Stimulated activated CD4-positive, alpha-beta T cell treated with anti-CD3 and anti-CD28 coated beads, Interleukin-4, amount 100 ng/mL, for 1 hour (primary cell): ENCODE measurements at regions not wholly inside any gene's neighbourhood (a gene's known extent, or its start where the extent isn't known, plus 50 kb on each side); places are given as distances from the start of the nearest gene placed in this dataset.
"Not testable (repeated sequence)": the region's sequence is repeated elsewhere in the genome, so short reads cannot be mapped to it uniquely, and the experiment has no call there.

Source experiments
- DNase-seq: peaks from one replicate; pipeline ENCODE4 v3.0.0-alpha.2; 2020

DNA sequence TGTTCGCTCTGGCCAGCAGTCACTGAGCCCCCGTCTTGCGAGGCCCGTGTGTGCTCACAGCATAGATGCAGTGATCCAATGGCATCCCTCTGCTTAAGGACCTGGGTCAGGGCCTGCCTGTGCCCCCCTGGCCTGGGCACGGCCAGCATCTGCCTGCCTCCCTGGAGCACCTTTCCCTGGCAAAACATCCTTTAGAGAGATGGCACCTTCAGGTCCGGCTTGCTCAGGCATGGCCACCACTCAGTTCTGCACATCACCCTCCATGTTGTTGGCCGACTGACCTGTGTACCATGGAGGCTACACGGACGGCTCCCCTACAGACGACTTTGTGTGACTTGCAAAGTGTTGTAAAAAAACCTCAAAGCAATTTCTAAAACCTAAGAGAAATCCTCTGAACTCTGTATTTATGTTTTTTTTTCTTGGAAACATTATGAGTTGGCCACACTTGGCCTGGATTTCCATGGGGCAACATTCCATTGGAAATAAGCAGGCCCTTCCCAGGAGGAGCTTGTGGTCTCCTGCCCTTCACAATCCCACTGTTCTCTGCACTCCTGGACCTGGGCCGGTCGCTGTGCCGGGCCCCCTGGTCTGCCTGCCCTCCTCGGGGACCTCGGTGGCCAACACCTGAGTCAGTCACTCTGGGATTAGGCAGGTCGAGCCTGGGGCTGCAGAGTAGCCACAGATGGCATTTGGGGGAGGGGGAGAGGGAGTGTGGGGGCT lies 592.4 kb downstream of the TBC1D22A start:
- DNase-seq: no peak

DNA sequence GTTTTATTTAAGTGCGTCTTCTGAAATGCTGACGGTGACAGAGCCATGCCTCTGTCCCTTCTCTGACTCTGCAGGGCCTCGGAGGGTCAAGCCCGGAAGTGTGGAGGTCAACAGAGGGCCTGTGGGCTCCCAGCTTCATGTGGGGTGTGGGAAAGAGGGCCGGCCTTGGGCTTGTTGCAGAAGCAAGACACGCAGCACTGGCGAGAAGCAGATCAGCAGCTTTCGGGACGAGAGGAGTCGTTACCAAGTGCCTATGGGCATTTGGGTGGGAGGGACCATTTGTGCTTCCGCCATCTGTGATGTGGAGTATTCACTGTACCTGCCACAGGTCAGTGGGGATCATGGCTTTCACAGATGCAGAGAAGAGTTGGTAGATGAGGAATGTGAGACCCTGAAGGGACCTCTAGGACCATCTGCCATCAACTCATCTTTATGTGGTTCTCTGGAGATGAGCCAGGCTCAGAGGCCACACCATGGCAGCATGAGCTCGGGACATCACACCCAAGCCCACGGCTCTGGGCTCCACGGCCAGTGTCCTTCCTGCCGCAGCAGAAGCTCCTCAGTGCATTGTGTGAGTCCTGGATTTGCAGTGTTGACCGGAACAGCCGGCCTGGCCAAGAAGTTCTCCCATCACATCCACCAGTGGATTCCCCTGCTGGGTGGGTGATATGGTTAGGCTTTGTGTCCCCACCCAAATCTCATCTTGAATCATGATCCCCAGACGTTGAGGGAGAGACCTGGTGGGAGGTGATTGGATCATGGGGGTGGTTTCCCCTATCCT lies 590.7 kb downstream of the TBC1D22A start:
- DNase-seq: no peak

DNA sequence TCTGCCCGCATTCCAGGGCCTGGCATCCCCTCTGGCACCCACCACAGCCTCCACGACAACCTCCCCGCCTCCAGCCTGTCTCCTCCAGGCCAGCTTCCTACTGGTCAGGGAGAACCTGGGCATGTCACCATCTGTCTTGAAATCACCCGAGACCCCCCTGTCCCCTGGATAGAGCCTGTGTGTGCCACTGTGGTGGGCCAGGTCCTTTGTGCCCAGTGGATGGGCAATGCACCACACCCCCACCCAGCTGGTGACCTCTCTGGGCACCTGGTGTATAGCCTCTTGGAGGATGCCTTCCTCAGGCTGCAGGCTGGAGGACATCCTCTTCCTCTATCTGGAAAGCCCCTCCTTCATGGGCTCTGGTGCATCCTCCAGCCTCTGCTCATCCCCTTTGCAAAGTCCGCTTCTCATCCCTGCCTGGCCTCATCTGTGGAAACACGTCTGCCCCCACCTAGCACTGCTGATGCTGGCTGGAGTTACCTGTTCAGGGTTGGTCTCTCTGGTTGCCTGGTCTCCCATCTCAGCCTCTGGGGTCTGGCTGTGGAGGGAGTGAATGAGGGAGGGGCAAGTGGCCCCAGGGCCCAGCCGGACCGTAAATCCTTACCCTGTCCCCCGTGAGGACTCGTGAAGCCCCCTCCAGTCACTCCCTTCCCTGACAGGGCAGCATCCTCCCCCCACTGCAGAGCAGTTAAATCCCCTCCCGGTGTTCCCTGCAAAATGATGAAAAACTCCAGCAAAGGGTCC lies 589.6 kb downstream of the TBC1D22A start:
- no peak for DNase-seq

DNA sequence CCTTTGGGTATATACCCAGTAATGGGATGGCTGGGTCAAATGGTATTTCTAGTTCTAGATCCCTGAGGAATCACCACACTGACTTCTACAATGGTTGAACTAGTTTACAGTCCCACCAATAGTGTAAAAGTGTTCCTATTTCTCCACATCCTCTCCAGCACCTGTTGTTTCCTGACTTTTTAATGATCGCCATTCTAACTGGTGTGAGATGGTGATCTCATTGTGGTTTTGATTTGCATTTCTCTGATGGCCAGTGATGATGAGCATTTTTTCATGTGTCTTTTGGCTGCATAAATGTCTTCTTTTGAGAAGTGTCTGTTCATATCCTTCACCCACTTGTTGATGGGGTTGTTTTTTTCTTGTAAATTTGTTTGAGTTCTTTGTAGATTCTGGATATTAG lies 583.8 kb downstream of the TBC1D22A start:
- not testable (repeated sequence) for DNase-seq

DNA sequence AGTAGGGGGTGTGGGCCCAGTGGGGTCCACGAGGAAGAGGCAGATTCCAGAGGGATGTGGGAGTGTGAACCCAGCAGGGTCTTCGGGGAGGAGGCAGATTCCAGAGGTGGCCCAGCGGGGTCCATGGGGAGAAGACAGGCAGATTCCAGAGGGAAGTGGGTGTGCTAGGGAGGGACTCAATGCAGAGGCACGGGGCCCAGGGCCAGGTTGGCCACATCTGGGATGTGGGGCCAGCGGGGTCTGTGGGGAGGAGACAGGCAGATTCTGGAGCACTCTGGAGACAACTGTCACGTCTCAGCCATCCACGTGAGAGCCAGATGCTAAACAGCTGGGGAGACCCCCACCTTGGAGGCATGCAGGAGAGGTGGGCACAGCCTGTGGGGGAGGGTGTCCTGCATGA lies 582.6 kb downstream of the TBC1D22A start:
- no peak for DNase-seq

DNA sequence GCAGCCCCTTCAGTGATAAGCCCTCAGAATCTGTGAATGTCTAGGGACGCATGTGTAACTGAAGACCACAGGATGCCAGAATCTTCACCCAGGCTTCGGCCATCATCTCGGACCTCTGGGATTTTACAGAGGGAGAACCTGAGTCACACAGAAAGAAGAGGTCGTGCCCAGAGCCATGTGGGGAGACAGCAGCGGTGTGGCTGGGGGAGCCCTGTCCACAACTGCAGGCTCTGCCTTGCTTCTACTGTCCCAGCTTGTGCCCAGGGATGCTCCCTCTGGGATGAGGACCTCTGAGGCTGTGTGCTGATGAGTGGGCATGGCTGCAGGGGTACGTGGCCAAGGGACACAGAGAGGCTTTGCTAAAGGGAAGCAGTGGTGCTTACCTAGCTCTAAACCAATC lies 582.0 kb downstream of the TBC1D22A start:
- no peak for DNase-seq

DNA sequence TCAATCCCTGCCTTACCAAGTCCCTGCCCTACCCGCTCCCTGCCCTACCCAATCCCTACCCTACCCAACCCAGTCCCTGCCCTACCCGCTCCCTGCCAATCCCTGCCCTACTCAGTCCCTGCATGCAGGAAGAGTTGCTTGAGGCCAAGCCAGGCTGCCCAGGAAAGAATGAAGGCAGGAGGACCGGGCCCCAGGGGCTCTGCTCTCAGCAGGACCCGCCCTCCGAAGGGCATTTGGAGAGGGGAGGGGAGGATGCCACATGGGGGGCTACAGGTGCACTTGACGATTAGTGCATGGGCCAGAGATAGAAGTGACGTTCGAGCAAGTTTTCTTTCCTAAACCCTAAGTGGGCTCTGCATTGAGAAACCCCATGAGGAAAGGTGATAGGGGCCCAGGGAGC lies 581.2 kb downstream of the TBC1D22A start:
- DNase-seq: no peak

DNA sequence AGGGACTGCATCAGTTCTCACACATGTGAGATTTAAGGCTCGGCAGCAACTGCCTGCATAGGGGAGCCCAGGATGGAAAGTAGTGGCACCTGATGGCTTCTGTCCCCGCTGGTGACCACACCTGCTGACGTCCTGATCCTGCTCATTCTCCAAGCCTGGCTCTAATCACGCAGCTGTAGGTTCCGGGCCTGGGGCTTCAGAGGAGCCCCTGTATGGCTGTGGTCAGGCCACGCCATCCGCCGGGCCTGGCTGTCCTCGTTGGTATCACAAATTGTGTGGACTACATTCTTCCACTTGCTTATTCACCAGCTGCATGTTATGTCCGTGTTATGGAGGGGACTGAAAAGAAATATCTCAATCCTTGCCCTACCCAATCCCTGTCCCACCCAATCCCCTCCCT lies 580.0 kb downstream of the TBC1D22A start:
- DNase-seq: no peak

DNA sequence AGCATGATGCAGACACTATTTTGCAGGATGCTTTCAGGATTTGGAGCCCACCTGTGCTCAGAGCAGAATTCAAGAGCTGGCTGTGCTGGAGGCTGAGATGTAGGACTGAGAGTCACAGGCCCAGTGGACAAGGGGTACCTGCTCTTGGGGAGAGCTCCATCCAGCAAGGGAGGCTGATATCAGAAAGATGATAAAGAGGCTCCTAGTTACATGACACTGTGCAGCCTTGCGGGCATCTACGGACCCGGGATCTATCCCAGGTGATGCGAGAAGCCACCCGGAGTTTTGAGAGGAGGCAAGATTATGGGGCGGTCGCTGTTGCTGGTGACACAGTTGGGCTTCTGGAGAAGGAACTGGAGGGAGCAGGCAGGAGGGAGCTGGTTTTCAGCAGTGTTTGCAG lies 579.0 kb downstream of the TBC1D22A start:
- DNase-seq: no peak

DNA sequence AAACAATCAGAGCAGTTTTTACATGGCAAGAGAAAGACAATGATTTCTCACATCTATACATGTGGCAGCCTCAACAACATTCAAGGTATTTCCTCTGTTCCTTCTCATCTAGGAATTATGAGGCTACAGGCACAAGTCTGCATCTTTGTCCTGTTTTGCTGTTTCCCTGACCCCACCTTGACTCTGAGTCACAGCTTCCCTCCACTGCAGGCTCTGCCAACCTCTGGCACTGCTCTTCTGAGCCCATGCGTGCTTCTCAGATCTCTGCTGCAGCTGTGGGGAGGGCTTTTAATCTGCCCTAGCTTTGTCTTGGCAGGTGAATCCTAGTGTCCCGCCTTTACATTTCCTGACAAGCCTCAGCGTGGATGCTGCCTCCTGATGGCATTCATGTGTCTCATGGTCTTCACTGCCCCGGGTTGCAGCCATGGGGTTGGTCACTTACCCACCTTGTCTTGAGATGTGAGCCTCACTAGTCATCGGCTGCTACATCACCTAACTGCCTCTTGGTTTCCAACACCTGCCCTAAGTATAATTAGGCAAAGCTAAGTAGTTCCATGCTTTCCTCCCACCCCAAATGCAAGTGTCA lies 578.5 kb downstream of the TBC1D22A start:
- no peak for DNase-seq

DNA sequence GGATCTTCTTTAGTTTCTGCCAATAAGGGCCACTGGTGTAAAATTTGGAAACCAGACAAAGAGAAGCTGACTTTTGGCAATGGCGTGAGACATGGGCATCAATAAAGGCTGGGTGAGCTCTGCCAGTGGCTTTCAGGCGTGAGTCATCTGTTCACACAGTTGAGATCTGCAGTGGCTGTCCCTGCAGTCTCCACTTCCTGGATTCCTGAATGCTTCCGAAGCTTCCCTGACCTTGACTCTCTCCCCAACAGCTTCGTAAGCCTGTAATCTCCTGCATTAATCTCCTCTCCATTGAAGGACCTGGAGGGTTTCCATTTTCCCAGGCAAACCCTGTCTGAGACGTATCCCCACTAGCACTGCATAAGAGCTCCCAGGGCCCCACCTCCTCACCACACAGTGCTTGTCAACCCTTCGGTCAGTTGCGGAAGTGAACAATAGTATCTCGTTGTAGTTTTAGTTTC lies 574.7 kb downstream of the TBC1D22A start:
- no peak for DNase-seq

DNA sequence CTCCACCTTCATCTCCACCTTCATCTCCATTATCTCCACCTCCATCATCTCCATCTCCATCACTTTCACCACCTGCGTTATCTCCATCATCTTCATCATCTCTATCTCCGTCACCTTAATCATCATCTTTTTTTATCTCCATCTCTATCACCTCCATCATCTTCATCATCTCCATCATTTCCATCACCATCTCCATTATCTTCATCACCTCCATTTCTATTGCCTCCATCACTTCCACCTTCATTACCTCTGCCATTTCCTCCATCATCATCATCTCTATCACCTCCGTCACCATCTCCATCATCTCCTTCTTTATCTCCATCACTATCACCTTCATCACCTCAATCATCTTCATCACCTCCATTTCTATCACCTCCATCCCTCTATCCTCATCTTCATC lies 573.5 kb downstream of the TBC1D22A start:
- no peak for DNase-seq

DNA sequence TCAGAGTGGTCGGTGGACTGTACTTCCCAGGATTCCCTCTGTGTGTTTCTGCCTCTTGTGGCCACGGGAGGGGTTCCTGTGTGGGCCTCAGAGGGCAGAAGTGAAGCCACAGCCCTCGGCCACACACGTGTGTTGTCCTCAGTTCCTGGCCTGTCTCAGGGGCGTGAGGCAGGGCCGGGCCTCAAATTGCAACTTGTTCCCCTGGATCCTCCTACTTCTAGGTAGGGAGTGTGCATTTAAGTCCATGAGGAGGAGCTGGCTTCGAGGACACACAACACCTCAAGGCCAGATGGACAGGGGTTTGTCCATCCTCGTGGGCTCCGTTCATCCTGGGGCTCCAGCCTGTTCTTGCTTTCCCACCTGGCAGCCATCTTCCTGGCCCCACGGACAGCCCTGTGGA lies 573.0 kb downstream of the TBC1D22A start:
- DNase-seq: no peak

DNA sequence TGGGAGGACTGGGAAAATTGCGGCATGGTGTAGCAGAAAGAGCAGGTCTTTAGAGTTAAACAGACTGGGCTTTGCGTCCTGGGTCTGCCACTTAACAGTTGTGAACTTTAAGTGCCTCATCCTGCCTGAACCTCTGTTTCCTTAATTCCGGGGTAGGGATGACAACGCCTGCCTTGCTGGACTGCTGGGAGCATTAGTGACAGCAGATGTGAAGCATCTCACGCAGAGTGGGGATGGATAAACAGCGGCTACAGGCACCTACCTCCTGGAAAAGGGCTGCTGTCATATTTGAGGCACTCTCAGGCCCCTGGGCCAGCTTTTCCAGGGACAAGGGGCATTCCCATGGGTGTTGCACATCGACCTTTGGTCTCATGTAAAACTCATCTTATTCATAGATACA lies 572.2 kb downstream of the TBC1D22A start:
- DNase-seq: no peak

DNA sequence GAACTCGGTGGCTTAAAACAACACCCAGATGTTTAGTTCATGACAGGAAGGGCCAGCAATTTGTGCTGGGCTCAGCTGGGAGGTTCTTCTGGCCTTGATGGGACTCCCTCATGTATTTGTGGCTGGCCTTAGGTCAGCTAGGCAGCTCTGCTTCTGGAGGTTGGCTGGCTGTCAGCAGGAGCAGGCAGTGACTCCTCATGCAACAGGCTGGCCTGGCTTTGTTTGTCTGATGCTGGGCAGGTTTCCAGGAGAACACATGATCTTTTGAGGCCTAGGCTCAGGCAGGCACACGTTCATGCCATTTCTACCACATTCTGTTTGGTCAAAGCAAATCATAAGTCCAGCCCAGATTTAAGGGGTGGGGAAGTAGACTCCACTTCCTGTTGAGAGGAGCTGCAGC lies 571.2 kb downstream of the TBC1D22A start:
- no peak for DNase-seq

DNA sequence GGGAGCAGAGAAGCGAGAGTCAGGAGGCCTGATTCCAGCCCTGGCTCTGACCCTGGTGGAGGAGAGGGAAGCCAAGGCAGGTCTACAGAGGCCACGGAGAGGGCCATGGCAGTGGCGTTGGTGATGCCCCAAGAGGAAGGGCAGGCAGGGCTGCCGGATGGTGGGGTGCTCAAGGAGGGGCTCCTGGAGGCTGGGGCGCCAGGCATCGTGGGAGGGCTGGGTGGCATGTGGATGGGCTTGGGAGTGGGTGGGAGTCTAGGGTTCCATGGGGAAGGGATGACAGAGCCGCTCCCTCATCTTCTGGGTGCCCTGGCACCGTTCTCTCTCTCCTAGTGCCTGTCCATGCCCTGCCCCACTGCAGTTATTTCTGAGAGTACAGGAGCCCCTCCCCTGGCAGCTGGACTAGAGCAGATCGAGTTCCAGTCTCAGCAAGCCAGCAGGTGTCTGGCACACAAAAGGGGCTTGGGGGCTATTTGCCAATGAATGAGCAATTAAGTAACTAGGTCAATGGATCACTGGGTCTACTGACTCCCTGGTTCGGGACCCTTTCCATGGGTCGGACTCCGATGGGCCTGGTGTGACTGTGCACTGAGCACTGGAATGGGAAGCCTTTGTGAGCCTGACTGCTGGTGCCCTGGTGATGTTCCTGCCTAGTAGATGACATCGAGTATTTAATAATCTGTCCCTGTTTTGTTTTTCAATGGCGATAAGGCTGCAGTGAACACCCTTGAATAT lies 570.0 kb downstream of the TBC1D22A start:
- no peak for DNase-seq

DNA sequence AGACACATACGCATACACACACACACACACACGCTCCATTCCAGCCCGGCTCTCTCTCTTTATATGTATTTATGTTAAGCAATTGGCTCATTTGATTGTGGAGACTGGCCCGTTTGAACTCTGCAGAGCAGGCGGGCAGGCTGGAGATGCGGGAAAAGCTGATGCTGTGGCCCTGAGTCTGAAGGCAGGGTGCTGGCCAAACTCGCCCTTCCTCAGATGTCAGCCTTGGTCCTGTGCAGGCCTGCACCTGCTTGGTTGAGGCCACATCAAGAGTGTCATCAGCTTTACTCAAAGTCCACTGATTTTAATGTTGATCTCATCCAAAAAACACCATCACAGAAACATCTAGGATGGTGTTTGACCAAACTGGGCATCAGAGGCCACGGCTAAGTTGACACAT lies 569.3 kb downstream of the TBC1D22A start:
- no peak for DNase-seq

DNA sequence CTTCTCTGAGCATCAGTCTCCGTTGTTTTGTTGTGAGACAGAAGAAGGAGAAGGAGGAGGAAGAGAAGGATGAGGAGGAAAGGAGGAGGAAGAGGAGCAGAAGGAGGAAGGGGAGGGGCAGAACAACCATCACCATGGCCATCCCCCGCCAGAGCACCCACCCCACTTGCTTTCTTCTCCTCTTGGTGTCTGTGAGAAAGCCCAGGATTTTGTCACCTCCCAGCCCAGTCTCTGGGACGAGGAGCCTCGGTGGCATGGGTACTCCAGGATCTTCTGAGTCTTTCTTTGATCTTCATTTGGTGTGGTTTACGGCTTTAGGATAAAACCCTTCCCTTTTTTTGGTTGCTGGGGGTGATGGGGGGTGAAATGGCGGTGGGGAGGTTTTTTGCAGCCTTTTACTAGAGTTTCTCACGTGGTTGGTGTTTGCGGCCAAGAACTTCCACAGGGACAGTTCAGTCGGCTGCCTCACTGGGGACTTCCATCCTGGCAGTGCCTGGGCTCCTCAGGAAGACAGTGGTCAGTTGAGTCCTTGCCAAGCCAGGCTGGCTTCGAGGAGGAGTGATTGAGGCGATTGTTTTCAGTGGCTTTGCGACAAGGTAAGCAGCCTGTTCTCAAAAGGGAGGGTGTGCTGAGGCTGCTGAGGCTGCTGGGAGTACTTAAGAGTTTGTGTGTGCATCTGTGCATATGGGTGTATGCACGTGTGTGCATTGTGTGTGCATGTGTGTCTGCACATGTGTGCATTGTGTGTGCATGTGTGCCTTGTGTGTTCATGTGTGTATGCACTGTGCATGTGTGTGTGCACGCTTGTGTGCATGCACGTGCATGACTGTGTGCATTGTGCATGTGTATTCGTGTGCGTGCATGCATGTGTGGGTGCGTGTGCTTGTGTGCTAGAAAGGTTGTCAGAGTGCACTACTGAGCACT lies 567.5 kb downstream of the TBC1D22A start:
- no peak for DNase-seq

DNA sequence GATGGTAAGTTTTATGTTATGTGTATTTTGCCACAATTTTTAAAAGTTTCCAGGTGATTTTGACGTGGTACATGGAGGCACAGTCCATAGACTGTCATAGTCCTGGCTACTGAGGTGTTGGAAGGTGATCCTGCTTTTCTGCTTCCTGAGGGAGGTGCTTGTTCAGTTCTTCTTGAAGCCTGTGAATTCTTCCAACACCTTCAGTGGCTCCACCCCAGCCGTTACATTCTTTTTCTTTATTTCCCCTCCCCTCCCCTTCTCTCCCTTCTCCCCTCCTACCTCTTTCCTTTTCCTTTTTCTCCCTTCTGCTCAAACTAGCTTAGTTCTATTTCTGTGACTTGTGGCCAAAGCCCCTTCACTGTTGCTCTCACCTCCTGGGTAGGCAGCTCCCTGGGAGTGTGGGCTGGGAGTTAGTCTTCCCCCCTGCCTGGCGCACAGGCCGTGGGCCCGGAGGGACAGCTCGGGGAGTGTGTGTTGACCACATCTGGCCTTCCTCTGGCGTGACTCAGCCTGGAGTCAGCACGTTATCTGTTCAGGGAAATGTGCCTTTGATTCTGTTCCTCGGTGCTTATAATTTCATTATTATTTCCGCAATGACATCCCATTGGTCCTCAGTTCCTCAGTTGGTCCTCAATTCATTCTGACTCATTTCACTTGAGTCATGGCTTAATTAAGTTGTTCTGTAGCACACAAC lies 566.2 kb downstream of the TBC1D22A start:
- DNase-seq: no peak

DNA sequence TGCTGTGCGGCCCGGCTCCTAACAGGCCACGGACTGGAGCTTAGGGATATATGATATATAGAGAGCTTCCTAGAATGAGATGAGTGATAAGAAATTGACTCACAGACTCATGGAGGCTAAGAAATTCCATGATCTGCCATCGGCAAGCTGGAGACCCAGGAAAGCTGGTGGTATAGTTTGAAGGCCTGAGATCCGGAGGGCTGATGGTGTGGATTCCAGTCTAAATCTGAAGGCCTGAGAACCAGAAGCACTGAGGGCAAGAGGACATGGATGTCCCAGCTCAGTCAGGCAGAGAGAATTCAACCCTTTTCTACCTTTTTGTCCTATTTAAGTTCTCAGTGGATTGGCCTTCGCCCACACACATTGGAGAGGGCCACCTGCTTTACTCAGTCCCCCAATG lies 564.8 kb downstream of the TBC1D22A start:
- no peak for DNase-seq

DNA sequence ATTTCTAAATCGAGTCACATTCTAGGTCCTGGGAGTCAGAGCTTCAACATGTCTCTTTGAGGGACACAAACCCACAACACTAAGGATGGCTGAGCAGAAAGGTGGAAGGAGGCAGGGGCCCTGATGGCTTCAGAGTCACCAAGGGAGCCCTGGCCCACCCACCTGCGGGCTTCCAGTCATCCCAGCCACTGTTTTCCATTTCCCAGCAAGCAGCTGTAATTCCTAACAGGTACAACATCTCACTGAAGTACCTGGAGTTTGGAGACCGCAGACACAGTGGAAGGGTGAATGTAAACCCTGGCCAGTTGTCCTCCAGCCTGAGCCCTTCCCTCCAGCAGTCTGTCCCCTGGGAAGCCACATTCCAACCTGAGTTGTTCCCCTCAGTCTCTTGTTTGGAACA lies 562.8 kb downstream of the TBC1D22A start:
- no peak for DNase-seq
